Astrocyte (in vitro differentiated cells and primary cell): ENCODE measurements at regions not wholly inside any gene's neighbourhood (a gene's known extent, or its start where the extent isn't known, plus 50 kb on each side); places are given as distances from the start of the nearest gene placed in this dataset.
"Not testable (repeated sequence)": the region's sequence is repeated elsewhere in the genome, so short reads cannot be mapped to it uniquely, and the experiment has no call there.

ENCODE experiments used
- DNase-seq: peaks from one replicate; pipeline ENCODE4 v3.0.0-alpha.2; 2010; ENCODE audit warnings: low read depth
- FAIRE-seq: peaks from 2 replicates; lab custom pipeline; 2011; peaks lifted over from hg19 to GRCh38; lab: Jason Lieb, UNC
- H2AFZ ChIP-seq: 2 replicates; pipeline ENCODE4 v1.6.0; 2012; ENCODE audit warnings: low read depth, low read length, inconsistent platforms
- H3K27ac ChIP-seq: 2 replicates; pipeline ENCODE4 v1.5.1; 2011; ENCODE audit warnings: low read depth, low read length, inconsistent platforms
- H3K27me3 ChIP-seq: 2 replicates; pipeline ENCODE4 v1.6.0; 2011; ENCODE audit warnings: low read length, inconsistent platforms; ENCODE audit not compliant: insufficient read depth
- H3K36me3 ChIP-seq: 2 replicates; pipeline ENCODE4 v1.5.1; 2011; ENCODE audit warnings: low read length, inconsistent platforms; ENCODE audit not compliant: insufficient read depth
- H3K4me1 ChIP-seq: 2 replicates; pipeline ENCODE4 v1.5.1; 2011; ENCODE audit warnings: low read length, inconsistent platforms; ENCODE audit not compliant: insufficient read depth
- H3K4me2 ChIP-seq: 2 replicates; pipeline ENCODE4 v1.6.0; 2012; ENCODE audit warnings: low read length, inconsistent platforms
- H3K4me3 ChIP-seq: 2 replicates; pipeline ENCODE4 v1.5.1; 2011; ENCODE audit warnings: low read depth, mild to moderate bottlenecking, low read length, inconsistent platforms; ENCODE audit not compliant: insufficient read depth
- H3K79me2 ChIP-seq: 2 replicates; pipeline ENCODE4 v1.6.0; 2012; ENCODE audit warnings: mild to moderate bottlenecking, low read length, inconsistent platforms; ENCODE audit not compliant: insufficient read depth
- H3K9ac ChIP-seq: 2 replicates; pipeline ENCODE4 v1.6.0; 2012; ENCODE audit warnings: mild to moderate bottlenecking, low read length, inconsistent platforms
- H3K9me3 ChIP-seq: 2 replicates; pipeline ENCODE4 v1.5.1; 2012; ENCODE audit warnings: low read depth, mild to moderate bottlenecking, low read length, inconsistent platforms; ENCODE audit not compliant: insufficient read depth
- H4K20me1 ChIP-seq: 2 replicates; pipeline ENCODE4 v1.6.0; 2012; ENCODE audit warnings: low read length, inconsistent platforms; ENCODE audit not compliant: insufficient read depth
- H3K27ac Mint-ChIP-seq: one replicate; pipeline ENCODE4 v1.8.0; 2021; ENCODE audit warnings: mild to moderate bottlenecking, mixed read lengths; ENCODE audit not compliant: unreplicated experiment
- H3K27me3 Mint-ChIP-seq: one replicate; pipeline ENCODE4 v1.8.0; 2021; ENCODE audit warnings: low read depth, mixed read lengths; ENCODE audit not compliant: unreplicated experiment
- H3K36me3 Mint-ChIP-seq: one replicate; pipeline ENCODE4 v1.8.0; 2021; ENCODE audit warnings: low read depth, mixed read lengths; ENCODE audit not compliant: unreplicated experiment
- H3K4me1 Mint-ChIP-seq: one replicate; pipeline ENCODE4 v1.8.0; 2021; ENCODE audit warnings: low read depth, mixed read lengths; ENCODE audit not compliant: unreplicated experiment
- H3K4me3 Mint-ChIP-seq: one replicate; pipeline ENCODE4 v1.8.0; 2021; ENCODE audit warnings: mild to moderate bottlenecking, moderate library complexity, mixed read lengths; ENCODE audit not compliant: unreplicated experiment
- H3K9me3 Mint-ChIP-seq: one replicate; pipeline ENCODE4 v1.8.0; 2021; ENCODE audit warnings: mild to moderate bottlenecking, mixed read lengths; ENCODE audit not compliant: unreplicated experiment
- CTCF ChIP-seq: IDR thresholded peaks from 2 replicates; pipeline ENCODE4 v1.5.1; 2011; ENCODE audit warnings: low read depth, mild to moderate bottlenecking, inconsistent platforms, low read length, moderate library complexity; ENCODE audit not compliant: insufficient read depth
- EZH2 ChIP-seq: IDR thresholded peaks from 2 replicates; pipeline ENCODE4 v1.6.1; 2012; ENCODE audit warnings: mild to moderate bottlenecking, low read length, inconsistent platforms; ENCODE audit not compliant: insufficient read depth

- Histone ChIP-seq H3K4me2 (no peak overlapping the region), H4K20me1 (no peaks in the 10 kb centered on the region), H3K79me2 (no peaks in the 10 kb centered on the region), H3K4me3 (no peak overlapping the region), H3K27ac (no peak overlapping the region), H3K27me3 (no peaks in the 10 kb centered on the region), H3K9me3 (no peaks in the 10 kb centered on the region), H3K36me3 (no peaks in the 10 kb centered on the region), H3K4me1 (no peaks in the 10 kb centered on the region), H2AFZ (no peak overlapping the region), H3K9ac (no peak overlapping the region)
- FAIRE-seq = no peak
- no peaks in the 10 kb centered on the region for H3K4me1 Mint-ChIP-seq
- DNase-seq = no peak
- no peak overlapping the region for H3K27ac Mint-ChIP-seq
- H3K4me3 Mint-ChIP-seq = no peak overlapping the region
- H3K9me3 Mint-ChIP-seq = peaks cover 3% of the 10 kb centered on the region
- no peaks in the 10 kb centered on the region for H3K36me3 Mint-ChIP-seq
- H3K27me3 Mint-ChIP-seq = no peaks in the 10 kb centered on the region
- no peak for TF ChIP-seq EZH2
These were observed 224.9 kb downstream of the HS3ST3B1 start for GRCh38 chr17:14525551-14526455.

- Mint-ChIP-seq H3K27ac (no peak overlapping the region), H3K27me3 (no peaks in the 10 kb centered on the region), H3K4me1 (peaks cover 2% of the 10 kb centered on the region), H3K36me3 (no peaks in the 10 kb centered on the region), H3K9me3 (no peaks in the 10 kb centered on the region), H3K4me3 (no peak overlapping the region)
- Histone ChIP-seq H3K4me3 (no peak overlapping the region), H3K4me2 (no peak overlapping the region), H3K9ac (no peak overlapping the region), H3K27ac (no peak overlapping the region), H3K9me3 (no peaks in the 10 kb centered on the region), H2AFZ (no peak overlapping the region), H4K20me1 (no peaks in the 10 kb centered on the region), H3K27me3 (no peaks in the 10 kb centered on the region), H3K79me2 (no peaks in the 10 kb centered on the region), H3K4me1 (no peaks in the 10 kb centered on the region), H3K36me3 (no peaks in the 10 kb centered on the region)
- no peak for FAIRE-seq
- DNase-seq = no peak
- no peak for TF ChIP-seq CTCF
- no peak for TF ChIP-seq EZH2
These were observed 222.0 kb downstream of the HS3ST3B1 start for GRCh38 chr17:14522795-14523387.

GRCh38 chr17:14518919-14519318 is 218.0 kb downstream of the HS3ST3B1 start:
- not testable (repeated sequence) for DNase-seq, H3K27me3 ChIP-seq, H3K79me2 ChIP-seq, H2AFZ ChIP-seq, FAIRE-seq, H3K9me3 Mint-ChIP-seq, H3K27me3 Mint-ChIP-seq, H3K4me1 ChIP-seq, H3K4me3 ChIP-seq, H3K36me3 Mint-ChIP-seq, H3K27ac Mint-ChIP-seq, H4K20me1 ChIP-seq, H3K27ac ChIP-seq, H3K9ac ChIP-seq, H3K4me1 Mint-ChIP-seq, H3K4me3 Mint-ChIP-seq, H3K9me3 ChIP-seq, H3K36me3 ChIP-seq, H3K4me2 ChIP-seq
